CD4-positive, alpha-beta T cell treated with Interleukin-17A for 4 hours (primary cell): ENCODE measurements at regions not wholly inside any gene's neighbourhood (a gene's known extent, or its start where the extent isn't known, plus 50 kb on each side); places are given as distances from the start of the nearest gene placed in this dataset.
"Not testable (repeated sequence)": the region's sequence is repeated elsewhere in the genome, so short reads cannot be mapped to it uniquely, and the experiment has no call there.

Experiments
- DNase-seq: peaks from one replicate; pipeline ENCODE4 v3.0.0-alpha.2; 2020; ENCODE audit warnings: mixed read lengths

DNA sequence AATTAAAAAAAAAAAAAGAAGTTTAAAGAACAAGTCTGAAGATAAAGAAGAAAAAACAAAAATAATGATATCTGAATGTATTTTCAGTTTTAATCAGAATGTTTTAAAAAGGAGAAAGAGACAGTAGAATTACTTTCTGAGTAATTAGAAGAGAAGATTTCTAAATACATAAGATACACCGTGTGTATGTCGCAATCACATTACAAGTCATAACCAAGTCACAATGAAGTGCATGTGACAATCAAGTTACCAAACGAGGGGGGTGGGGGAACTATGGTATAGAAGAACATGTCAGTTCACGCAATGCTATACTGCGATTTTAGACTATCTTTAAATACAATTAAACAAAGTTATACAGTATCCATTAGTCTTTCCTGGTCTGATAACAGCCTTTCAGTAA, 1464.1 kb upstream of the FLRT2 start:
- no peak for DNase-seq

DNA sequence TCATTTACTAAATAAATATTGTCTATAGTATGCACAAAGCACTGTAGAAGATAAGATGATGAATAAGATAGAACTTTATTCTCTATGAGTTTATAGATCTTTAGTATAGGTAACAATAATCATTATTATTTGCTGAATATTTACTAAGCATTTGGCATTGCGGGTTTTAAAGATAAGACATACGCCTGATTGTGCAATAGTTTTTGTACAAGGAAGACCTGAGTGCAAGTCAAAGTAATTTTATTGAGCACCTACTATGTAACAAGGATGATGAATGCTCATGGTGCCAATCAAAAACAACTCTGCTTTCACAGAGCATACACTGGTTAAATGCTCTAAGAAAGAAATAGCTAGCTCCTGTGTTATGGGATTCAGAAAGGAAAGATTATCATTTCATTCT, 1461.7 kb upstream of the FLRT2 start:
- no peak for DNase-seq

DNA sequence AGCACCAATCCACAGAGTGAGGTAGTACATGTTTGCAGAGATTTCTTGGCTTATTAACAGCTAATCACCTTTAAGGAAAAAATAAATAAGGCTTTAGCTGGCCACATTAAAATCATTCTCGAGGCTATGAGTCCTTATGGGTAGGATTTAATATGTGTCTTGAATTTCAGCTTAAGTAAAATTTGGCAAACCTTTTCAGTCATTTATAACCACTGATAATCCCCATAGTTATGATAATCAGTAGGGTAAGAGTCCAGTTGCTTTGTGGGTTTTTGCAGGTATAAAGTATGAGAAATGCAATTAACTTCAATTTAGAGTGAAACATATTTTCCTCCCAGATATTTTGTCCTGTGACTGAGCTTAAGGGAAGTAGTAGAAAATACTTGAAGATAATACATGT, 1458.9 kb upstream of the FLRT2 start:
- no peak for DNase-seq

DNA sequence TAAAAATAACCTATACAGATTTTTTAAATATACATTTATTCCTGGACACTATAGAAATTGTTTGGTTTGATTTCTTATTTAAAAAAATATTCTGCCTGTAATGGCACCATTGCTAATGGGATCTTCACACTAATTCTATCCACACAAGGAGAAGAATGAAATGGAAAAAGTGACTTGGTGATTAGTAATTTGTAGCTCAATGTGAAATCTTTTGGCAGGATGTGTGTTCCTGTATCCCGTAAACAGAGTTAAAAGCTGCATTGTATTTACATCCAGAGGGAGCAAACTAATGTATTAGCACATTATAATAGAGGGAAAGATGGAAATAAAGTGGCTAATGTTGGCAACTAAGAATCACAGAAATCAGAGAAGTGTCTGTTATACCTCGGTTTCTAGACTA, 1455.3 kb upstream of the FLRT2 start:
- DNase-seq, result no peak

DNA sequence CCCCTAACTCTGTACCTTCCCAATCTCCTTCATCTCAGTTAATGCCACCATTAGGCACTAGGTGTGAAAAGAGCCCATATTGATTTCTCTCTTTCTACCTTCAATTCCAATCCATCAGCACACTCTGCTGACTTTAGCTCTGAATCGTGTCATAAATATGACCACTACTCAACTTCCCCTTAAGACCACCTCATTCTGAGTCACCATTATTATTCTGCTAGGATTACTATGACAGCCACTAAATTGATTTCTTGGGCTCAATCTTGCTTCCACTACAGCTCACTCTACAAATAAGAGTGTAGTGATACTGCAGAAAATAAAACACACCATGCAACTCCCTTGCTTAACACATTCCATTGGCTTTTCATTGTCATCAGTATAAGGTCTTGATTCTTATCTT, 1449.0 kb upstream of the FLRT2 start:
- no peak for DNase-seq

DNA sequence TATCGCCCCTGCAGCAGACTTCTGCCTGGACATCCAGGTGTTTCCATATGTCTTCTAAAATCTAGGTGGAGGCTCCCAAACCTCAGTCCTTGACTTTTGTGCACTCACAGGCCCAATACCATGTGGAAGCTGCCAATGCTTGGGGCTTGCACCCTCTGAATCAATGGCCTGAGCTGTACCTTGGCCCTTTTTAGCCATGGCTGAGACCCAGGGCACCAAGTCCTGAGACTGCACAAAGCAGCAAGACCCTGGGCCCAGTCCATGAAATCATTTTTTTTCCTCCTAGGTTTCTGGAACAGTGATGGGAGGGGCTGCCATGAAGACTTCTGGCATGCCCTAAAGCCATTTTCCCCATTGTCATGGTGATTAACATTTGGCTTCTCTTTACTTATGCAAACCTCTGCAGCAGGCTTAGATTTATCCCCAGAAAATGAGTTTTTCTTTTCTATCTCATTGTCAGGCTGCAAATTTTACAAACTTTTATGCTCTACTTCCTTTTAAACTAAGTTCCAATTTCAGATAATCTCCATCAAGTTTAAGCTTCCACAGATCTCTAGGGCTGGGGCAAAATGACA, 1445.8 kb upstream of the FLRT2 start:
- DNase-seq, result no peak

DNA sequence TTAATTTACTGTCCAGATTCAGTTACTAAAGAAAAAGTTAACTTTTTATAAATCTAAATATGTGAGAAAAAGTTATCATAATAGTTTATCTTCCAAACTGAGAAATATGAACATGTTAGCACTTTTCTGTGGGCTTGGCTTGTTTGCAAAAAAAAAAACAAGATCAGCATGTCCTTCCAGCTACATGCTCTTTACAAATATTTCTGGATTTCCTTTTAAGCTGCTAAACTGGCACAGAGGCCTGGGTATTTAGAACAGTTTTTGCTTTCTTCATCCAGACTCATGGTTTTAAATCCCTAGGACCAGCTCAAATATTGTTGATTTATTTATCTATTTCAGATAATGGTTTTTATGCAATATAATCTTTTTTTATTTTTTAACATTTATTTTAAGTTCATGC, 1444.5 kb upstream of the FLRT2 start:
- DNase-seq, result no peak

DNA sequence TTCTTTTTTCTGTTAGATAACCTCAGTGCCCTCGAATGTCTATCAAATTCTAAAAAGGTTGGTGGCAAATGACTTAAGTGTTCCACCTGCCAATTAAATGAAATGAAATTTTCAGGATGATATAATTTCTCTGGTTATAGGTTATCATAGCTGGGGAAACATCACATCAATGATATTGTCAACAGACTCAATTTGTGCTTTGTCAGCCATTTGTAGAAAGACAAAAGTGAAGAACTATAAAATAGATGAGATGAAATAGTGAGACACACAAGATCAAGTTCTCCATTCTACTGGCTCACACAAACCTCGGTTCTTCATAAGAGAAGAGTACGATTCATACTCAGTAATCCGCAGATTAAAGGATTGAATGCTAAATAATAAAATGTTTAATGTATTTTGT, 1443.2 kb upstream of the FLRT2 start:
- DNase-seq, result no peak

DNA sequence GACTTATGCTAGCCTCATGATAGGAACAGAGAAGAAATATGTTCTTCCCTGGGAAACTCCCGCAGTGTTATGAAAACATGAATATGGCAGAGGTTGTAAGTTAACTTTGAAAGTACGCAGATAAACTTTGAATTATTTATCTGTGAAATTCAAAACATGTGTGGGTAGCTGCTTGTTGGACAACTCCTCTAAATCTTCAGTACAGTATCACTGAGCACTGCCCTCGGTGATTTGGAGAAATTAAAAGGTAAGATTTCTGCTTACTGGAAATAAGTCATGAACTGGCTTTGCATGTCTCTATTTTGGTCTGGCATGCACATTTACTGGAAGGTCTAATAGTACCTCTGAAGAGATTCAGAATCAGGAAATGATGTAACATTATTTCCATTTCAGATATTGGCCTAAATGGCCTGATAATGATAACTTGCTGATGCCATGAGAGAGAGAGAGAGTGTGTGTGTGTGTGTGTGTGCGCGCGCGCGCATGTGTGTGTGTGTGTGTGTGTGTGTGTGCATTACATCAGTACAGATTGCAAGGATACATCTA, 1441.9 kb upstream of the FLRT2 start:
- DNase-seq, result no peak

DNA sequence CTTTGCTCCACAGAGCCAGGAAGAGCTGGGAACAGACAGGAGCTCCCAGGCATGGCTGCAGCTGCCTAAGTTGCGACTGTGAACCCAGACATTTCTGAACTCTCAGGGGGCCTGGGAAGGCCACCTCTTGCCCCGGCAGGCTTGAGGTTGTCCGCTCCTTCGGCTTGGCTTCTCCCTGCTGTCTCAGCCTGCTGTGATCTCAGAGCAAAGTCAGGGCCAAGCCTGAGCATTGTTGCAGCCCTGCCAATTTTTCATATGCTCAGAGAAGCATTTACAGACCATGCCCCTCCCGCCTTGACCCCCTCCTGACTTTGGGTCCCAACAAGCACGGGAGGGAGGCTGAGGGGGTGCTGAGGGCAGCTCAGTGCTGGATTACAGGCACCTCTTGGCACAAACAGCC, 1439.1 kb upstream of the FLRT2 start:
- no peak for DNase-seq

DNA sequence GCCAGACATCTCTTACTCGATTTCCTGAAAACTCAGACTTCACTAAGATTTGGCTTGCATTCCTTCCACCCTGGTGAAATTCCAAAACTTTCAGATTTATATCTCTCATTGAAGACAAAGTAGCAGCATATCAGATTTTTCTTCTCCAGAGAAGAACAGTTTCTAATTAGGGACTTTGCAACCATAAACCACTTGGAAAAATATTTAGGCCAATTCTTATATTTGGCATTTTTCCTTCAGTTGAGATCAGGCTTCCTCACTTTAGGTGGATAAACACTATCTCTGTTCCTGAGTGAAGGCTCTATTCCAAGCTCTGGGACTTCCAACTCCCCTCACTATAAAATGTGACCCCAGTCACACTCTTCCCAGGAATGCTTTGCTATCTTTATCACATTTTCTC, 1434.3 kb upstream of the FLRT2 start:
- DNase-seq, result no peak

DNA sequence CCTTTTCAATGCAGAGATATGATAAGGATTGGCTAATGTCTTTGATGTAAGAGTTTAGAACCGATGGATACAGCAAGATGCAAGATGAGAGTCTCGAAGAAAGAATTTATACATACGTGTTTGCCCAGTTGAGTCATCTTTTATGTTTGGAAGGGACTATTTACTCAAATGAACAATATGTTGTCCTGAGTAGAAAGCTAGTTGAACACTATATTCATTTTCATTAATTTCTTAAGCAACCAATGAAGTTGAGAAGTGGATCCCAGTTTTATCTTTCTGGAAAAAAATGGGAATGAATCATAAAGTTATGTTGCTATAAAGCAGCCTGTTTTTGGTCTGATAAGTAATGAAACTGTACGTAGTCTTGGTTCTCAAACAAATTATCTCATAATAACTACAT, 1431.7 kb upstream of the FLRT2 start:
- DNase-seq, result no peak

DNA sequence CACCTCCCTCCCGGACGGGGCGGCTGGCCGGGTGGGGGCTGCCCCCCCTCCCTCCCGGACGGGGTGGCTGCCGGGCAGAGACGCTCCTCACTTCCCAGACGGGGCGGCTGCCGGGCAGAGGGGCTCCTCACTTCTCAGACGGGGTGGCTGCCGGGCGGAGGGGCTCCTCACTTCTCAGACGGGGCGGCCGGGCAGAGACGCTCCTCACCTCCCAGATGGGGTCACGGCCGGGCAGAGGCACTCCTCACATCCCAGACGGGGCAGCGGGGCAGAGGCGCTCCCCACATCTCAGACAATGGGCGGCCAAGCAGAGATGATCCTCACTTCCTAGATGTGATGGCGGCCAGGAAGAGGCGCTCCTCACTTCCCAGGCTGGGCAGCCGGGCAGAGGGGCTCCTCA, 1430.4 kb upstream of the FLRT2 start:
- DNase-seq, result not testable (repeated sequence)

DNA sequence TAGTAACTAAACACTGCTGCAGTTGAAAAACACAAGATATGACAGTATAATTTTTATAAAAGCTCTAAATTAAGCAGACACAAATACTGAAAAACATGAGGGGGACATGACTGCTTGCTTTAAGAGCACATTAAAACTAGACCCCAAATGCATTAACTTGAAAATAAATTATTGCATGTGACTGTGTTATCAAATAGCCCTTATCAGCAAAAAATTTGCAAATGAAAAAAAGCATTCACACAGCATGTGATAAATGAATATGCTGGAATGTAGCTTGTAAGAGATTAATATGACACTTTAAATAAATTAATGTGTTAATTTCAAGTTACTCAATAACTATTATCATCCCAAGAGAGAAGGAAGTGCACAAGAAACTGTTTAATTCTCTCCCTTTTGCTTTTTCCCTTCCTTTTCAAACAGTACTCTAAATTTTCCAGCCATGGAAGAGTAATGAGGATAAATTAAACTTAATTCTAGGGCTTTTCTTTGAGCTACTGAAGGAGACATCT, 1422.1 kb upstream of the FLRT2 start:
- no peak for DNase-seq

DNA sequence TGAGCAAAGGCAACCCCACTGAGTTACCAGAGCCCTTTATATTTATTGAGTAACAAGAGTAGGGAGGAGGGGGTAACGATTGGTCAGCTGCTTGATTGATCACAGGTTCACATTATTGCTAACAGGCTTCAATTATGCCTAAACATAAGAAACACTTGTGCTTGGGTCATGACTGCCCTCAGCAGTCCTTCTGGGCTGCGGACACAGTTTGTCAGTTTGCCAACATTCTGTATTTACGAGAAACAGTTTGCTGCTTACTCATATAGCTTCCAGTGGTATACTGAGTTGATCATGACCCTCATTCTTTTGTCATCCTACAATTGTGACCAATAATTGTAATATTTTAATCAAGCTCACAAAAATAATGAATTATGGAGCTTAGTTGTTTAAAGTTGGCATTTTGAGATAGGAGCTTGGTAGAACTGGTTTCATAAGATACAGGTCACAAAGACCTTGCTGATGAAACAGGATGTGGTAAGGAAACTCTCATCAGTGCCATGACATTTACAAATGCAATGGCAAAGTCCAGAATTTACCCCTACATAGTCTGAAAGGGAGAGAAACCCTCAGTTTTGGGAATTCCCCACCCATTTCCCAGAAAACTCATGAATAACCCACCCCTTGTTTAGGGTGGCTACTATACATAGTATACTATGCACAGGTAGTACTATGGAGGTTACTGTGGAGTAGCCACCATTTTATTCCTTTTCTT, 1421.0 kb upstream of the FLRT2 start:
- no peak for DNase-seq

DNA sequence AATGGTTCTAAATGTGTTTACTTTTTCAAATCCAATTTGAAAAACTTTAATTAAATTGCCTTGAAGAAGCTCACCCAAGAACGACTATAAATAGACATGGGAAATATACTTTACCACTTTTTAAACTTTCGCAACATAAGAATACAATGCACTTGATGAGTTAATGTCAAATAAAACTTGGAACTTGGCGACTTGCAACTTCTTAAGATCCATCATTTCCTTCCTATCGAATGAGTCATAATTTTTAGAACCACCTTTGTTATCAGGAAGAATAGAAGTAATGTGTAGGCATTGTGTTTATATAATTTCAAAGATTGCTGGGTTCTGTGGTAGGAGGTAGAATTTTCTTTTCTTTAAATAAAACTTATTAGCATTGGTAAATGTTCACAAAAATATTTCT, 1417.4 kb upstream of the FLRT2 start:
- no peak for DNase-seq

DNA sequence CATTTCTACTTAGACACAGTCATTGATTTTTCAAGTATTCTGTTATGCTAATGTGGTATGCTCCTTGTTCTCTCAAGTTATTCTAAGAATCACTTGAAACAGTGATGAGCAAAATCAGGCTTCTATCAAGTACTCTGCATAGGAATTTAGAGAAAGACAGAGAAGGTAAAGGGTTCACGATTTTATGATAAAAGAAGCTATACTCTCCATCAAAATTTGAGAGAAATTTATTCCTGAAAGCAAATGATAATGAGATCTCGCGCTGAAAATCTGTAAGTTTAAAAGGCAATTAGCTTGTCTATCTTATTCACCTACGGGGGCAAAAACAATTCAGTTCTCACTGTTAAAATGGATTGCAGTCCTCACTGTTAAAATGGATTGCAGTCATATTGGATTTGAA, 1404.3 kb upstream of the FLRT2 start:
- DNase-seq, result no peak

DNA sequence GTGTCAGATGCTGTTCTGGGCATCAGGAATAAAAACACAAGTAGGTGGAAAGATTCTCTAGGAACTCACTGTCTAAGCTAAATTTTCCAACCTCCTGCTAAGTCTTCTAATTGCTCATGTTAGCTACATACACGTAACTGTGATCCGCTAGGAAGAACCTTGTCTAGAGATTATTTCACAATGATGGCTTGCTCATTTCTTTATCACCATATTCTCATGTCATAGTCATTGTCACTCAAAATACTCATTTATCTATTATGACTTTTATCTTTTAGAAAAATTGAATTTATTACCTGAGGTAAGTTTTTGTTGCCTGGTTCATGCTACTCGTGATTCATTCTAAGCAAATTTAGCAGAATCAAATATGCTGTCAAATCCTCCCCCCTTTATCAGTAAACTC, 1402.4 kb upstream of the FLRT2 start:
- DNase-seq, result no peak

DNA sequence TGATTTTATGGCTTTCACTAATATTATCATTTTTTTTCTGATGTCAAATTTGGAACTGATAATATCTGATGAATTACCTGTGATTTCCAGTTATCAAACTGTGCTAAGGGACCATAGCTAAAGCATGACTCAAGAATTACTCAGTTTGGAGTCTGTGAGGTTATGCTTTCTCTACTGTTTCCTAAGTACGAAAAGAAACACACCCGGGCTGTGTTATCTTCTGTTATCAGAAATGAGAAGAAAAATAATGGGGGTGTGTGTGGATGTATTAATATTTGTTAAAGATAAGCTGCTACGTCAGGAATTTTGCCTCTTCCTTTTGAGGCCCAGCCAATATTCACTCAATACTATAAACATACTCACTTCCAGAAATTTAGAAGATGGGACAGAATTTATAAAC, 1401.9 kb upstream of the FLRT2 start:
- DNase-seq, result no peak

DNA sequence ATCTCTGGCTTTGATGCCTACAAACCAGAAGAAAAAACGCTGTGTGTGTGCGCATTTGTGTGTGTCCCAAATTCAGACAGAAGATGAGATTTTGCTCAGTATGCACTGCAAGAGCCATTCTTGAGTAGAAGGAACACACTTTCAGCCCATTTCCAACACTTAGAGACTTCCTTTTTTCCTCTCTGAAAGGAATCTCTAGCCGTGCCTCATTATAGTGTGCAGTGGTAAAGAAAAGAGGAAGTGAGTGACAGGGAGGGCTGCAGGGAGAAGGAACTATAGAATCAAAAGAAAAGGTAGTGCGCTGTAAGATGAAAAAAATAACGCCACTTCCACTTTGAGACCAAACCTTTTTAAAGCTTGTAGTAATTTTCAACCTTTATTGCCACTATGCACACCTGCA, 1400.9 kb upstream of the FLRT2 start:
- no peak for DNase-seq

DNA sequence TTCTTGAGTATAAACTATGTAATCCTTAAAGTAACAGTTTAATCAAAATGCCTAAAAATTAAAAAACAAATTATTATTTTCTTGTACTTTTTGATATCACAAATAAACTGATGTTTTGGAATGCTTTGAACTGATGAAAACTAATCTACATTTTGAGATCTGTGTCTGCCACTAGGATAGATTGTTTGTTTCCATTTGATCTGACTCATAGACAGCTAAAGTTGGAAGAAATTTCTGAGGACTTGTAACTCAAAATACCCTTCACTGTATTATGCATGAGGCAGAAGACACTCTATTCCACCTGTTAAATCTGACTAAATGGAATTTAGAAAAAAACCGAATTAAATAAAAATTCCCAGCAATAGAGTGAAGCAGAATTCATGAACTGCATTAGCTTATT, 1400.0 kb upstream of the FLRT2 start:
- DNase-seq, result no peak

DNA sequence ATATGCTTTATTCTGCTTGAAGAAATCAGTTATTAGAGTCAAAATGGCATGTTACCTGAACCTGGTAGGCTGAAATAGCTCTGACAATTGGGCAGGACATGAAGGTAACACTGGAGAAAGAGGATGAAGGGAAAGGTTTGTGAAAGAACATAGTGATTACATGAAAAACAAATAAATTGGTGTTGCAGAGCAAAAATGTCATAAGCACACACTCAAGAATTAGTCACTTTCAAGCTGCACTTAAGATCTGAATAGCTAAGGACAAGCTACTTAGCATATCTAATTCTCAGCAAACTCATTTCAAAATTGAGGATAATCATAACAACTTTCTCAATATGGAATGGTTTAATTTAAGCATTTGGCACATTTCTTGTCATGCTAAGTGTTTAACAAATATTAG, 1398.0 kb upstream of the FLRT2 start:
- no peak for DNase-seq

DNA sequence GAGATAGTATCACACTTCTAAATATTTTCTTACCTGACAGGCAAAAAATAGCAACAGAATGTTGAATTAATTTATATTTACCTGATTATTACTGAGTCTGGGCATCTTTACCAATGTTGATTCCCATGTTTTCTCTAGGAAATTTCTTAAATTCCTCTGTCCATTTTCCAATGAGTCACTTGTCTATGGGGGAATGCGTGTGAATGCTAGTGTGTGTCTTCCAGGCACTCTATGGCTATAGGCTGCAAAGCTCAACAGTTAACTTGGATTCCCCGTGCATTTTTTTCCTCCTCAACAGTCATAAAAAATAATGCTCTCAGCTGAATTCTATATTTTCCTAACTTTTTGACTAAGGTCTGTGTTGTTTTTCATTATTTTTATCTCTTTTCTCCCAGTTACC, 1385.8 kb upstream of the FLRT2 start:
- no peak for DNase-seq

DNA sequence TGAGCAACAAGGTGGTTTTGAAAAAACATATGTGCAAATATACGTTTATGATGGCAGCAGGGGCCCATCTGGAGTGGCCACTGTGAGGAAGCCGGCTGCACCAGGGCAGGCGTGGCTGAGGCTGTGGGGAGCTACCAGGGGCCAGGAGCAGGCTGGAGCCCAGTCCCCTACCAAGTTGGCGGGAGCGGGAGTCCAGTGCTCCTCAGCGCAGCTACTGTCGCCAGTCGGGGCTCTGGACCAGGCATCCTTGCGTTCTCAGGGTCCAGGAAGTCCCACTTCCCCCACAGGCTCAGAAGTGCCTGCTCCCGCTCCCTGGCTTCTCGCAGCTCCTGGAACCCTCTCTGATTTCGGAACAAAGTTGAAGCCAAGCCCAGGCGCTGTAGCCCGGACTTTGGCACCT, 1377.5 kb upstream of the FLRT2 start:
- DNase-seq, result no peak

DNA sequence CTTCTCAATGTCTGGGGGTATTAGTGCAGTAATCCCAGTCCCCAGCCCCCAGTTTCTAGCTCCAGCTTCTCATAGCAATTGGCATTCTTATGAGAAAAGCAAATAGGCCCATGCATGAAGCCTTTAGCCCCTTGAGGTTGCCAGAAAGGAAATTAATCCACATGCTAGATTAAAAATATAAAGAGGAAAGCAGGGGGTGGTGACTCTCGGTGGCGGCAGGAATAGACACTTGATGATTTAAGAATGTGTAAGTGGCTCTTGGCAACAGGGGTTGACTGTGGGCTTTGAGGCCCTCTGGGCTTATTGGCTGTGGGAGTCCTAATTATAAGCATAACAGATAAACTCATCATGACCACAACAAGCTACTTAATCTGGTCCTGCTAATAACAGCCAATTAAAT, 1367.3 kb upstream of the FLRT2 start:
- DNase-seq, result no peak
